H9 (cell line): ENCODE measurements at regions not wholly inside any gene's neighbourhood (a gene's known extent, or its start where the extent isn't known, plus 50 kb on each side); places are given as distances from the start of the nearest gene placed in this dataset.
"Not testable (repeated sequence)": the region's sequence is repeated elsewhere in the genome, so short reads cannot be mapped to it uniquely, and the experiment has no call there.

ENCODE experiments used
- DNase-seq: peaks from one replicate; pipeline ENCODE4 v3.0.0-alpha.2; 2017
- H2AFZ ChIP-seq: one replicate; pipeline ENCODE4 v1.6.1; 2013; ENCODE audit warnings: mild to moderate bottlenecking, low read length, control low read depth, moderate library complexity
- H2AK5ac ChIP-seq: 2 replicates; pipeline ENCODE4 v1.6.1; 2013; ENCODE audit warnings: low read length, control low read depth, mixed read lengths; ENCODE audit not compliant: insufficient read length
- H2BK120ac ChIP-seq: one replicate; pipeline ENCODE4 v1.6.1; 2013; ENCODE audit warnings: low read depth, mild to moderate bottlenecking, low read length, control low read depth, inconsistent platforms; ENCODE audit not compliant: poor library complexity, severe bottlenecking
- H2BK12ac ChIP-seq: 2 replicates; pipeline ENCODE4 v1.6.1; 2013; ENCODE audit warnings: low read length, control low read depth, mixed read lengths, low read depth; ENCODE audit not compliant: insufficient read length
- H2BK15ac ChIP-seq: 2 replicates; pipeline ENCODE4 v1.6.1; 2013; ENCODE audit warnings: low read depth, low read length, control low read depth
- H2BK20ac ChIP-seq: one replicate; pipeline ENCODE4 v1.6.1; 2013; ENCODE audit warnings: low read depth, mild to moderate bottlenecking, low read length, control low read depth, inconsistent platforms; ENCODE audit not compliant: poor library complexity, severe bottlenecking
- H2BK5ac ChIP-seq: 2 replicates; pipeline ENCODE4 v1.6.1; 2013; ENCODE audit warnings: low read length, control low read depth, mixed read lengths; ENCODE audit not compliant: insufficient read length
- H3K14ac ChIP-seq: 2 replicates; pipeline ENCODE4 v1.6.1; 2013; ENCODE audit warnings: low read length, control low read depth; ENCODE audit not compliant: insufficient read depth
- H3K18ac ChIP-seq: 2 replicates; pipeline ENCODE4 v1.6.1; 2013; ENCODE audit warnings: low read depth, mild to moderate bottlenecking, mixed read lengths, low read length, control low read depth; ENCODE audit not compliant: insufficient read length
- H3K23ac ChIP-seq: 2 replicates; pipeline ENCODE4 v1.6.1; 2013; ENCODE audit warnings: low read length, control low read depth, mixed read lengths, low read depth; ENCODE audit not compliant: insufficient read length
- H3K23me2 ChIP-seq: 2 replicates; pipeline ENCODE4 v1.6.1; 2013; ENCODE audit warnings: low read depth, mild to moderate bottlenecking, mixed read lengths, low read length, control low read depth; ENCODE audit not compliant: insufficient read length, poor library complexity, severe bottlenecking
- H3K27ac ChIP-seq: 2 replicates; pipeline ENCODE4 v1.5.1; 2013; ENCODE audit warnings: low read length, control low read depth, mixed read lengths, low read depth; ENCODE audit not compliant: insufficient read length
- H3K27me3 ChIP-seq: 2 replicates; pipeline ENCODE4 v1.6.1; 2013; ENCODE audit warnings: low read length, control low read depth, inconsistent platforms; ENCODE audit not compliant: insufficient read depth
- H3K4ac ChIP-seq: 2 replicates; pipeline ENCODE4 v1.6.1; 2013; ENCODE audit warnings: low read depth, mild to moderate bottlenecking, control low read depth, inconsistent platforms, low read length, moderate library complexity
- H3K4me1 ChIP-seq: 2 replicates; pipeline ENCODE4 v1.6.1; 2013; ENCODE audit warnings: low read length, control low read depth, inconsistent platforms; ENCODE audit not compliant: insufficient read depth
- H3K4me2 ChIP-seq: 2 replicates; pipeline ENCODE4 v1.6.1; 2013; ENCODE audit warnings: low read length, control low read depth, mixed read lengths; ENCODE audit not compliant: insufficient read length, insufficient read depth
- H3K56ac ChIP-seq: 2 replicates; pipeline ENCODE4 v1.6.1; 2013; ENCODE audit warnings: low read depth, mild to moderate bottlenecking, mixed read lengths, low read length, control low read depth; ENCODE audit not compliant: insufficient read length
- H3K79me1 ChIP-seq: 2 replicates; pipeline ENCODE4 v1.6.1; 2013; ENCODE audit warnings: low read depth, mild to moderate bottlenecking, moderate library complexity, low read length, control low read depth, inconsistent platforms; ENCODE audit not compliant: insufficient read depth, poor library complexity, severe bottlenecking
- H3K79me2 ChIP-seq: 2 replicates; pipeline ENCODE4 v1.6.1; 2013; ENCODE audit warnings: low read length, control low read depth, inconsistent platforms; ENCODE audit not compliant: insufficient read depth
- H3K9ac ChIP-seq: 2 replicates; pipeline ENCODE4 v1.6.1; 2013; ENCODE audit warnings: low read length, control low read depth, mixed read lengths; ENCODE audit not compliant: insufficient read length; ENCODE audit errors: extremely low read depth
- H3K9me3 ChIP-seq: one replicate; pipeline ENCODE4 v1.6.1; 2013; ENCODE audit warnings: low read depth, low read length, inconsistent platforms; ENCODE audit not compliant: control insufficient read depth
- H3T11ph ChIP-seq: one replicate; pipeline ENCODE4 v1.6.1; 2013; ENCODE audit warnings: mild to moderate bottlenecking, low read length, control low read depth, inconsistent platforms
- H4K20me1 ChIP-seq: one replicate; pipeline ENCODE4 v1.6.1; 2013; ENCODE audit not compliant: control insufficient read depth, insufficient read length, insufficient read depth
- H4K5ac ChIP-seq: 2 replicates; pipeline ENCODE4 v1.6.1; 2013; ENCODE audit warnings: low read depth, mild to moderate bottlenecking, mixed read lengths, low read length, control low read depth; ENCODE audit not compliant: insufficient read length
- H4K8ac ChIP-seq: replicated peaks from 2 replicates; pipeline ENCODE4 v1.6.1; 2013; ENCODE audit warnings: low read length, control low read depth, mixed read lengths, low read depth; ENCODE audit not compliant: insufficient read length
- H4K91ac ChIP-seq: 2 replicates; pipeline ENCODE4 v1.6.1; 2013; ENCODE audit warnings: low read depth, mild to moderate bottlenecking, moderate library complexity, mixed read lengths, low read length, control low read depth; ENCODE audit not compliant: insufficient read length
- H3K27ac Mint-ChIP-seq, 3 experiments: 2 replicates in 2 of 3; 3 replicates in 1 of 3; pipeline ENCODE4 v1.8.0; 2020 to 2021; ENCODE audit warnings: mixed read lengths in 3 of 3, mild to moderate bottlenecking in 1 of 3, moderate library complexity in 1 of 3
- H3K27me3 Mint-ChIP-seq: 2 replicates; pipeline ENCODE4 v1.8.0; 2021; ENCODE audit warnings: low read depth, mild to moderate bottlenecking, moderate library complexity, mixed read lengths
- H3K36me3 Mint-ChIP-seq, 3 experiments: 2 replicates in 2 of 3; 3 replicates in 1 of 3; pipeline ENCODE4 v1.8.0; 2020 to 2021; ENCODE audit warnings: low read depth in 3 of 3, mixed read lengths in 3 of 3; ENCODE audit not compliant: insufficient read depth in 1 of 3
- H3K4me1 Mint-ChIP-seq, 2 experiments: 2 replicates each; pipeline ENCODE4 v1.8.0; 2020; ENCODE audit warnings: mixed read lengths in 2 of 2
- H3K4me3 Mint-ChIP-seq, 2 experiments: 2 replicates in 1 of 2; 3 replicates in 1 of 2; pipeline ENCODE4 v1.8.0; 2020 to 2021; ENCODE audit warnings: mild to moderate bottlenecking in 2 of 2, mixed read lengths in 2 of 2, moderate library complexity in 1 of 2
- H3K9me3 Mint-ChIP-seq, 2 experiments: 2 replicates in 1 of 2; 3 replicates in 1 of 2; pipeline ENCODE4 v1.8.0; 2020; ENCODE audit warnings: mild to moderate bottlenecking in 2 of 2, mixed read lengths in 2 of 2, moderate library complexity in 1 of 2
- WGBS: extraction: QIAGEN DNeasy Blood & Tissue Kit; methylation state at CpG from one replicate; pipeline ENCODE4 v1.1.7; 2013; ENCODE audit warnings: missing lambda C conversion rate, low lambda C conversion rate, mixed read lengths; ENCODE audit not compliant: insufficient read length; ENCODE audit errors: extremely low coverage; 5-methylcytosine and 5-hydroxymethylcytosine counted together

GRCh38 chr9:40974912-40975311 lies 153.6 kb downstream of the FOXD4L6 start:
- H3K9me3 Mint-ChIP-seq, result peaks cover 22 to 23% of the 10 kb centered on the region in 2 experiments
- not testable (repeated sequence) for H2BK5ac ChIP-seq, H3K4me3 Mint-ChIP-seq, H3K4me1 Mint-ChIP-seq, H4K91ac ChIP-seq, H3K9me3 ChIP-seq, H3K56ac ChIP-seq, H2BK12ac ChIP-seq, H2BK20ac ChIP-seq, H4K5ac ChIP-seq, DNase-seq, H4K20me1 ChIP-seq, H3K27ac ChIP-seq, H3K4me2 ChIP-seq, H2BK15ac ChIP-seq, H3T11ph ChIP-seq, H3K79me1 ChIP-seq, H3K9ac ChIP-seq, H2AFZ ChIP-seq, H4K8ac ChIP-seq, H3K27ac Mint-ChIP-seq, H3K14ac ChIP-seq, H3K23me2 ChIP-seq, H3K79me2 ChIP-seq, H2AK5ac ChIP-seq, H2BK120ac ChIP-seq, H3K27me3 ChIP-seq, H3K4ac ChIP-seq, H3K36me3 Mint-ChIP-seq, H3K23ac ChIP-seq, H3K18ac ChIP-seq, H3K4me1 ChIP-seq
- WGBS, result no CpG with 5 or more reads among the region's 10 CpGs
- peaks cover 70% of the 10 kb centered on the region for H3K27me3 Mint-ChIP-seq

- Mint-ChIP-seq H3K9me3 (peaks cover 8 to 12% of the 10 kb centered on the region in 2 experiments; a peak in 4 of 5 replicates), H3K27me3 (peaks cover 66% of the 10 kb centered on the region)
- H3K56ac ChIP-seq, H3K4me1 ChIP-seq, H2BK12ac ChIP-seq, H3K9me3 ChIP-seq, H3K4me3 Mint-ChIP-seq, H3K23ac ChIP-seq, H3K4me2 ChIP-seq, H2BK20ac ChIP-seq, H3K79me2 ChIP-seq, H2BK120ac ChIP-seq, H3T11ph ChIP-seq, H3K27ac Mint-ChIP-seq, H3K23me2 ChIP-seq, H3K27me3 ChIP-seq, H4K91ac ChIP-seq, H3K4ac ChIP-seq, H3K27ac ChIP-seq, H2BK5ac ChIP-seq, H3K9ac ChIP-seq, H4K20me1 ChIP-seq, H4K8ac ChIP-seq, H2AK5ac ChIP-seq, H3K14ac ChIP-seq, H3K18ac ChIP-seq, DNase-seq, H3K4me1 Mint-ChIP-seq, H3K79me1 ChIP-seq, H2AFZ ChIP-seq, H3K36me3 Mint-ChIP-seq, H4K5ac ChIP-seq, H2BK15ac ChIP-seq: not testable (repeated sequence)
- no CpG with 5 or more reads among the region's 3 CpGs for WGBS
These were observed 156.7 kb downstream of the FOXD4L6 start for GRCh38 chr9:40971773-40972172.
